CD4-positive, CD25-positive, alpha-beta regulatory T cell (primary cell): ENCODE measurements at regions not wholly inside any gene's neighbourhood (a gene's known extent, or its start where the extent isn't known, plus 50 kb on each side); places are given as distances from the start of the nearest gene placed in this dataset.

Experiments
- ATAC-seq, 2 donors: fragments of 150-1000 bp; cut with Tn5 transposase; one replicate each; pipeline ENCODE4 v1.10.0; 2021; ENCODE audit warnings: low read depth in 2 of 2, moderate number of reproducible peaks in 2 of 2, moderate library complexity in 1 of 2
- DNase-seq, 3 donors: peaks; one replicate each; pipeline versions ENCODE4 v3.0.0 to v3.0.0-alpha.2; 2012 to 2022; ENCODE audit warnings: mixed read lengths in 1 of 3
- H3K27ac ChIP-seq: one replicate; pipeline ENCODE4 v1.7.0; 2013; ENCODE audit warnings: mild to moderate bottlenecking, low read length; ENCODE audit not compliant: insufficient read depth, poor library complexity, severe bottlenecking
- H3K27me3 ChIP-seq: one replicate; pipeline ENCODE4 v1.7.0; 2013; ENCODE audit warnings: low read length; ENCODE audit not compliant: control insufficient read depth, insufficient read depth
- H3K36me3 ChIP-seq: one replicate; pipeline ENCODE4 v1.7.0; 2013; ENCODE audit warnings: mild to moderate bottlenecking, low read length, moderate library complexity; ENCODE audit not compliant: control insufficient read depth, insufficient read depth
- H3K4me1 ChIP-seq: 2 replicates; pipeline ENCODE4 v1.7.0; 2013; ENCODE audit warnings: mild to moderate bottlenecking, low read length; ENCODE audit not compliant: insufficient read depth, control insufficient read depth, poor library complexity, severe bottlenecking
- H3K4me3 ChIP-seq: one replicate; pipeline ENCODE4 v1.7.0; 2013; ENCODE audit warnings: low read depth, mild to moderate bottlenecking, low read length, moderate library complexity
- H3K9me3 ChIP-seq, 2 experiments: 1 replicate in 1 of 2; 2 replicates in 1 of 2; pipeline ENCODE4 v1.7.0; 2013; ENCODE audit warnings: low read length in 2 of 2, mild to moderate bottlenecking in 1 of 2, moderate library complexity in 1 of 2; ENCODE audit not compliant: control insufficient read depth in 2 of 2
- H3K27ac Mint-ChIP-seq, 3 donors: one replicate each; pipeline ENCODE4 v1.8.0; 2020 to 2022; ENCODE audit warnings: mild to moderate bottlenecking in 3 of 3, mixed read lengths in 3 of 3, moderate library complexity in 2 of 3
- H3K27me3 Mint-ChIP-seq: one replicate; pipeline ENCODE4 v1.8.0; 2022; ENCODE audit warnings: mild to moderate bottlenecking, mixed read lengths
- H3K36me3 Mint-ChIP-seq: one replicate; pipeline ENCODE4 v1.8.0; 2020; ENCODE audit warnings: mixed read lengths
- H3K4me1 Mint-ChIP-seq, 4 donors: one replicate each; pipeline ENCODE4 v1.8.0; 2020 to 2022; ENCODE audit warnings: mixed read lengths in 4 of 4, mild to moderate bottlenecking in 1 of 4
- H3K4me3 Mint-ChIP-seq, 4 donors: one replicate each; pipeline ENCODE4 v1.8.0; 2020 to 2022; ENCODE audit warnings: mild to moderate bottlenecking in 4 of 4, mixed read lengths in 4 of 4, moderate library complexity in 3 of 4
- H3K9me3 Mint-ChIP-seq, 7 donors: one replicate each; pipeline ENCODE4 v1.8.0; 2020 to 2022; ENCODE audit warnings: mixed read lengths in 7 of 7, mild to moderate bottlenecking in 3 of 7, moderate library complexity in 2 of 7

GRCh38 chr5:62065050-62065449, 241.0 kb upstream of the KIF2A start:
- H3K27ac ChIP-seq = no peak overlapping the region
- Mint-ChIP-seq H3K27me3 (peaks cover 4% of the 10 kb centered on the region), H3K9me3 (no peaks in the 10 kb centered on the region)

GRCh38 chr5:62066761-62067277, 239.2 kb upstream of the KIF2A start:
- no peaks in the 10 kb centered on the region for H3K36me3 ChIP-seq
- no peaks in the 10 kb centered on the region for H3K36me3 Mint-ChIP-seq
- H3K4me1 Mint-ChIP-seq = no peaks in the 10 kb centered on the region
- H3K4me3 ChIP-seq = no peak overlapping the region
- H3K9me3 Mint-ChIP-seq = no peaks in the 10 kb centered on the region
- no peak overlapping the region for H3K4me3 Mint-ChIP-seq
- no peaks in the 10 kb centered on the region for H3K4me1 ChIP-seq
- no peaks in the 10 kb centered on the region for H3K9me3 ChIP-seq
- no peak for ATAC-seq
- H3K27me3 ChIP-seq = no peaks in the 10 kb centered on the region
- H3K27me3 Mint-ChIP-seq = peaks cover 4% of the 10 kb centered on the region
- H3K27ac ChIP-seq = no peak overlapping the region
- DNase-seq = no peak
- no peak overlapping the region for H3K27ac Mint-ChIP-seq

More at GRCh38 chr5:62065050-62065449, 241.0 kb upstream of the KIF2A start:
- no peaks in the 10 kb centered on the region for H3K4me1 Mint-ChIP-seq
- DNase-seq (no peak), ATAC-seq (no peak)
- H3K4me1 ChIP-seq = no peaks in the 10 kb centered on the region
- no peaks in the 10 kb centered on the region for H3K36me3 Mint-ChIP-seq
- no peaks in the 10 kb centered on the region for H3K27me3 ChIP-seq
- H3K4me3 ChIP-seq = no peak overlapping the region
- no peak overlapping the region for H3K4me3 Mint-ChIP-seq
- H3K9me3 ChIP-seq = no peaks in the 10 kb centered on the region
- no peak overlapping the region for H3K27ac Mint-ChIP-seq
- H3K36me3 ChIP-seq = no peaks in the 10 kb centered on the region

DNA sequence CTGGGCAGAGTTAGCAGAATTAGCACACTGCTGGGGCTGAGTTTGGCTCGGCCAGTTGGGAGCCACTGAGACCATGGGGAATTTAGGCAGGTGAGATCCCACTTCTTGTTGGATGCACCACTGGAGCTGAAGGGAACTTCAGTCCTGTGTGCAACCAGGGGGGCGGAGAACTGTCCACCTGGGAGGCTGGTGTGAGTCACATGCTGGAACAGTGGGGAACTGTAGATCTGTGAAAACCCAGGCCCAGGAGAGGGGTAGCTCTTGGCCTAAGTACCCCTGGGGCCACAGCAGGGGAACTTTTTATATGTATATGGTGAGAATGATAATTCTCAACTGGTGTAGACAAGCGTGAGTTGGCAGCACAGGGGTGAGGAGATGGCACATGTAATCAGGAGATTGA, 237.5 kb upstream of the KIF2A start:
- no peak overlapping the region for H3K27ac Mint-ChIP-seq
- H3K9me3 Mint-ChIP-seq = no peaks in the 10 kb centered on the region
- H3K36me3 Mint-ChIP-seq = no peaks in the 10 kb centered on the region

DNA sequence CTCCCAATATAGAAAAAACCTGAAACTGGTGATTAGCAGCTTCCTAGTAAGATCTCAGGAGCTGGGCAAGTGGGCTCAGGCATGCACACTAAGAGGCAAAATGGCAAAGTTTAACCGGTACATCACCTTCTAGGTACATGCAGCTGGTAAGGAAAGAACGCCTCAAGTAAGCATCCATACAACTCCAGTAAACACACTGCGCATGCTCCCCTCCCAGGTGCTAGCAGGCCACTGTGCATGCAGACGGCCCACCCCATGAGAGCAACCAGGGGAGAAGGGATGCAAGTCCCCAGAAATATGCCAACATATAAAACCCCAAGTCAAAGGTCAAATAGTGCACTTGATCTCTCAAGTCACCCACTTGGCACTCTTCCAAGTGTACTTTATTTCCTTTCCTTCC, 228.6 kb upstream of the KIF2A start:
- no peaks in the 10 kb centered on the region for H3K27me3 Mint-ChIP-seq
- H3K27ac Mint-ChIP-seq = no peak overlapping the region

More for the DNA sequence above, 237.5 kb upstream of the KIF2A start:
- no peaks in the 10 kb centered on the region for H3K9me3 ChIP-seq
- DNase-seq (no peak), ATAC-seq (no peak)
- no peak overlapping the region for H3K27ac ChIP-seq
- H3K4me3 Mint-ChIP-seq = no peak overlapping the region
- H3K27me3 Mint-ChIP-seq = no peaks in the 10 kb centered on the region
- H3K27me3 ChIP-seq = no peaks in the 10 kb centered on the region
- H3K4me1 Mint-ChIP-seq = no peaks in the 10 kb centered on the region
- H3K36me3 ChIP-seq = no peaks in the 10 kb centered on the region
- no peaks in the 10 kb centered on the region for H3K4me1 ChIP-seq
- no peak overlapping the region for H3K4me3 ChIP-seq

DNA sequence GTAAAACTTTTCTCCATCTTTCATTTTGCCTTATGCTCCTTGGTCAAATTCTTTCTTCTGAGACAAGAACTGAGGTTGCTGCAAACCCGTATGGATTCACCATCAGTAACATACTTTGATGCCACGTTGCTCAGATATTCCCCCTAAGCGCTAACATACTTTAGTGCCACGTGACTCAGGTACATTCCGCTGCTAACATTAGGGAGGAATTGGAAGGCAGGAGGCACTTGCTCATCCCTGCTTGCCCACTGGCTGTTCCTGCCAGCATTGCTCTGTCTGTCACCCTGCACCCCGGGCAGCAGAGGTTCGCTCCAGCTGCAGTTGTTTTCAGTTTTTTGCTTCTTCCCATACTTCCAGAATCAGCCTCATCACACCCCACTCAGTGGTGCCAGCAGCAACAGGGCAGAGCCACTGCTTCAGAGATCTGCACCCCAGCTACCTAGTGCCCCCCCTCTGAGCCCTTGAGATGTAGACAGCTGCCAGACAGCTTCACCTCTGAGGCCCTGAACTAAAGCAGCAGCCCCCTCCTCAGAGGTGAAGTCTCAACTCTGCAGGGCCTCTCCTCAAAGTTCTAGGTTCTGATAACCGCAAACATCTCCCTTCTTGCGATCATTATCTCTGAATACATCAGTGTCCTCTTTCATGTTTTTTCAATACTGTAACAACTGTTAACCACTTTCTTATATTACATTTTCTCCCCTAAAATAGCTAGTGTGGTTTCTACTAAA, 228.0 kb upstream of the KIF2A start:
- no peaks in the 10 kb centered on the region for H3K36me3 Mint-ChIP-seq
- Histone ChIP-seq H3K27ac (no peak overlapping the region), H3K4me3 (no peak overlapping the region), H3K27me3 (no peaks in the 10 kb centered on the region), H3K36me3 (no peaks in the 10 kb centered on the region), H3K4me1 (no peaks in the 10 kb centered on the region), H3K9me3 (no peaks in the 10 kb centered on the region)
- no peak for DNase-seq
- no peak for ATAC-seq
- no peak overlapping the region for H3K4me3 Mint-ChIP-seq
- no peaks in the 10 kb centered on the region for H3K9me3 Mint-ChIP-seq
- no peaks in the 10 kb centered on the region for H3K4me1 Mint-ChIP-seq
- H3K27ac Mint-ChIP-seq = no peak overlapping the region
- H3K27me3 Mint-ChIP-seq = no peaks in the 10 kb centered on the region

More for the DNA sequence above, 228.6 kb upstream of the KIF2A start:
- no peak overlapping the region for H3K27ac ChIP-seq
- no peak overlapping the region for H3K4me3 Mint-ChIP-seq
- no peaks in the 10 kb centered on the region for H3K36me3 ChIP-seq
- no peak for DNase-seq
- H3K9me3 Mint-ChIP-seq = no peaks in the 10 kb centered on the region
- H3K27me3 ChIP-seq = no peaks in the 10 kb centered on the region
- ATAC-seq = no peak
- H3K4me1 ChIP-seq = no peaks in the 10 kb centered on the region
- H3K36me3 Mint-ChIP-seq = no peaks in the 10 kb centered on the region
- no peaks in the 10 kb centered on the region for H3K9me3 ChIP-seq
- no peaks in the 10 kb centered on the region for H3K4me1 Mint-ChIP-seq
- no peak overlapping the region for H3K4me3 ChIP-seq

DNA sequence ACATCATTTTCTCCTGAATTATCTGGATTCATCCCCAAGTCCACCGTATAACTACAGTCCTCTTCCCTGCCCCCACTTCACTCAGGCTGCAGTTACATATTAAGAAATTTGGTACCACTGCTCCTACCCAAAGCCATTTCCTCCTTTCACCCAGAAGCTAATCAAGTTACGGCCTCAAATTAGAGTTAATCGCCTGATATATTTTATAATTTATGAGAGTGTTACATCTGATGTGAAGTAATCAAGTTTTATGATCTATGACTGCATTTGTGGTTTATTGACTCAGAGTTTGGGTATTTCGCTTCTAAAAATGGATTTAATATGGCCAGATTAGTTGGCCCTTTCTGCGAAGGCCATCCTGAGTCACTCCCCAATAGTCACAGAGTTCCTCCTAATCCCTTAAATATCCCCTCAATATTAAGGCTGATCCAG, 223.6 kb upstream of the KIF2A start:
- Histone ChIP-seq H3K4me3 (no peak overlapping the region), H3K9me3 (no peaks in the 10 kb centered on the region), H3K27ac (no peak overlapping the region), H3K4me1 (no peaks in the 10 kb centered on the region), H3K27me3 (no peaks in the 10 kb centered on the region), H3K36me3 (no peaks in the 10 kb centered on the region)
- Mint-ChIP-seq H3K36me3 (no peaks in the 10 kb centered on the region), H3K27me3 (no peaks in the 10 kb centered on the region), H3K4me1 (no peaks in the 10 kb centered on the region), H3K27ac (no peak overlapping the region), H3K4me3 (no peak overlapping the region), H3K9me3 (no peaks in the 10 kb centered on the region)
- DNase-seq (no peak), ATAC-seq (no peak)

GRCh38 chr5:62083247-62083646, 222.8 kb upstream of the KIF2A start:
- no peak overlapping the region for H3K4me3 Mint-ChIP-seq
- H3K9me3 Mint-ChIP-seq = no peaks in the 10 kb centered on the region
- DNase-seq = no peak
- H3K36me3 Mint-ChIP-seq = no peaks in the 10 kb centered on the region
- no peaks in the 10 kb centered on the region for H3K36me3 ChIP-seq
- no peak for ATAC-seq
- H3K4me3 ChIP-seq = no peak overlapping the region
- H3K27me3 Mint-ChIP-seq = no peaks in the 10 kb centered on the region
- H3K4me1 ChIP-seq = no peaks in the 10 kb centered on the region
- no peak overlapping the region for H3K27ac Mint-ChIP-seq
- no peaks in the 10 kb centered on the region for H3K9me3 ChIP-seq
- H3K27me3 ChIP-seq = no peaks in the 10 kb centered on the region
- H3K4me1 Mint-ChIP-seq = no peaks in the 10 kb centered on the region
- H3K27ac ChIP-seq = no peak overlapping the region

DNA sequence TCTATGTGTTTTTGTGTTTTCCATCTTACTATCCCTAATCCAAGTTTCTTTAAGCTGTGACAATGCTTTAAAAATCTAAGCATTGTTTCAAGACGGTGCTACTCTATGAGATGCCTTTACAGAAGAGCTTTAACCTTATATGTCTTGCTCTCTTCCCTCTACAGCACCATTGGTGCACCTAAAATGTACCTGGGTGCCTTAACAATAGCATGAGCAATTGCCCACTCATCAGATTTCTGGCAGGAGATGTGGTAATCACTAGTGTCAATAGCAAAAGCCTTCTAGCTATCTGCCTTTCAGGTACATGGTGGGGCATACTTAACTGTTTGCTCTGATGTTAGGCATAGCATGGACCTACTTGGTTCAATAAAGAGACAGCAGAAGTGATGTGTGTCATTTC, 222.3 kb upstream of the KIF2A start:
- no peaks in the 10 kb centered on the region for H3K36me3 Mint-ChIP-seq
- no peaks in the 10 kb centered on the region for H3K4me1 ChIP-seq
- no peak overlapping the region for H3K4me3 Mint-ChIP-seq

More for the DNA sequence above, 222.3 kb upstream of the KIF2A start:
- H3K27ac ChIP-seq = no peak overlapping the region
- Mint-ChIP-seq H3K27ac (no peak overlapping the region), H3K9me3 (no peaks in the 10 kb centered on the region), H3K27me3 (no peaks in the 10 kb centered on the region), H3K4me1 (no peaks in the 10 kb centered on the region)
- H3K4me3 ChIP-seq = no peak overlapping the region
- DNase-seq (no peak), ATAC-seq (no peak)
- H3K36me3 ChIP-seq = no peaks in the 10 kb centered on the region
- no peaks in the 10 kb centered on the region for H3K27me3 ChIP-seq
- H3K9me3 ChIP-seq = no peaks in the 10 kb centered on the region
